ENCODE measurements at regions not wholly inside any gene's neighbourhood (a gene's known extent, or its start where the extent isn't known, plus 50 kb on each side); places are given as distances from the start of the nearest gene placed in this dataset.

- TF ChIP-seq CTCF (IDR thresholded peaks at IDR 0.05) (no peak), POLR2AphosphoS5 (IDR thresholded peaks at IDR 0.05; ENCODE audit: insufficient read depth in 1 of 2, low read depth in 1 of 2) (no peak), POLR2A (IDR thresholded peaks at IDR 0.05) (no peak)
Measured at GRCh38 chr6:78435671-78436070, 431.7 kb upstream of the IRAK1BP1 start.
